H1 (cell line): ENCODE measurements at regions not wholly inside any gene's neighbourhood (a gene's known extent, or its start where the extent isn't known, plus 50 kb on each side); places are given as distances from the start of the nearest gene placed in this dataset.

Experiments used
- EP300 ChIP-seq, 2 experiments: IDR thresholded peaks; 1 replicate in 1 of 2; 2 replicates in 1 of 2; pipeline ENCODE4 v1.6.1; 2011 to 2012; ENCODE audit warnings: low read depth in 2 of 2, low read length in 2 of 2, mild to moderate bottlenecking in 2 of 2, borderline replicate concordance in 1 of 2, inconsistent platforms in 1 of 2, moderate library complexity in 1 of 2
- EZH2 ChIP-seq: fragments of 200-600 bp; sonication (generic); IDR thresholded peaks from 2 replicates; pipeline ENCODE4 v1.7.1; 2012; ENCODE audit warnings: low read depth, mild to moderate bottlenecking, moderate library complexity, low read length, inconsistent platforms; ENCODE audit not compliant: severe bottlenecking
- GABPA ChIP-seq: IDR thresholded peaks from 2 replicates; pipeline ENCODE4 v1.6.1; 2011; ENCODE audit warnings: mild to moderate bottlenecking, low read length, moderate library complexity, borderline replicate concordance; ENCODE audit not compliant: insufficient read depth
- JUN ChIP-seq: IDR thresholded peaks from 2 replicates; pipeline ENCODE4 v1.6.1; 2011; ENCODE audit warnings: low read depth, mild to moderate bottlenecking, improper control_type of control experiment, low read length
- POLR2A ChIP-seq, 2 experiments: IDR thresholded peaks; 1 replicate in 1 of 2; 2 replicates in 1 of 2; pipeline ENCODE4 v1.6.1; 2011; ENCODE audit warnings: low read depth in 2 of 2, low read length in 2 of 2, mild to moderate bottlenecking in 2 of 2; ENCODE audit errors: control extremely low read depth in 1 of 2
- RFX5 ChIP-seq: IDR thresholded peaks from 2 replicates; pipeline ENCODE4 v1.6.1; 2011; ENCODE audit warnings: low read depth, low read length, improper control_type of control experiment, borderline replicate concordance
- RNF2 ChIP-seq: fragments of 200-900, 300-1000 bp; sonication (generic); IDR thresholded peaks from 2 replicates; pipeline ENCODE4 v1.7.1; 2016; ENCODE audit warnings: borderline replicate concordance, low read depth, mild to moderate bottlenecking, antibody characterized with exemption, low read length; ENCODE audit not compliant: poor library complexity, severe bottlenecking; ENCODE audit errors: missing control alignments
- TF ChIP-seq, protein P1 (sequence below), 3 experiments: IDR thresholded peaks; 1 replicate in 2 of 3; 2 replicates in 1 of 3; pipeline versions ENCODE4 v1.5.1 to v1.6.1; 2011; ENCODE audit warnings: low read length in 3 of 3, mild to moderate bottlenecking in 3 of 3, inconsistent platforms in 2 of 3, low read depth in 1 of 3, moderate library complexity in 1 of 3; ENCODE audit not compliant: insufficient read depth in 1 of 3; ENCODE audit errors: control extremely low read depth in 1 of 3

DNA sequence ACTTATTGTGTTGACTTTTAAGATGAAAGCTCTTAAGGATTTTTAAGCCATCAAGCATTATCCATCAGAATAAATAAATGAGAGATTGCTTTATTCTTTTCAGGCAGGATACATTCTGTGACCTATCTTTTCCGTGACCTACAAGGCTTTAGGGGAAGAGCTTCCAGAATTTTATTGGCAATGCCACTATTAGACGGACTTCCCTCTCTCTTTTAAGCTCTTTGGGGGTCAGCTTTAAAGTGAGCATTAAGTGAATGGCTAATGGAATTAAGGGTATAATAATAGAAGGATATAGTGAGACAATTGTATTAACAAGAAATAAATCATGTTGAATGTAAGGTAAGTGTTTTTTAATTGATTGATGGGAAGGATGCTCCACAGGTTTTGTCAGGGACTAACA is 273.7 kb downstream of the GPAT3 start:
- TF ChIP-seq GABPA (no peak), POLR2A (IDR thresholded peaks at IDR 0.05; ENCODE audit: control extremely low read depth in 1 of 2, low read depth in 2 of 2, low read length in 2 of 2) (no peak), EZH2 (no peak), EP300 (IDR thresholded peaks at IDR 0.05; ENCODE audit: borderline replicate concordance in 1 of 2, low read depth in 2 of 2, low read length in 2 of 2) (no peak), RFX5 (no peak), RNF2 (no peak), JUN (no peak)
- TF ChIP-seq, protein P1, sequence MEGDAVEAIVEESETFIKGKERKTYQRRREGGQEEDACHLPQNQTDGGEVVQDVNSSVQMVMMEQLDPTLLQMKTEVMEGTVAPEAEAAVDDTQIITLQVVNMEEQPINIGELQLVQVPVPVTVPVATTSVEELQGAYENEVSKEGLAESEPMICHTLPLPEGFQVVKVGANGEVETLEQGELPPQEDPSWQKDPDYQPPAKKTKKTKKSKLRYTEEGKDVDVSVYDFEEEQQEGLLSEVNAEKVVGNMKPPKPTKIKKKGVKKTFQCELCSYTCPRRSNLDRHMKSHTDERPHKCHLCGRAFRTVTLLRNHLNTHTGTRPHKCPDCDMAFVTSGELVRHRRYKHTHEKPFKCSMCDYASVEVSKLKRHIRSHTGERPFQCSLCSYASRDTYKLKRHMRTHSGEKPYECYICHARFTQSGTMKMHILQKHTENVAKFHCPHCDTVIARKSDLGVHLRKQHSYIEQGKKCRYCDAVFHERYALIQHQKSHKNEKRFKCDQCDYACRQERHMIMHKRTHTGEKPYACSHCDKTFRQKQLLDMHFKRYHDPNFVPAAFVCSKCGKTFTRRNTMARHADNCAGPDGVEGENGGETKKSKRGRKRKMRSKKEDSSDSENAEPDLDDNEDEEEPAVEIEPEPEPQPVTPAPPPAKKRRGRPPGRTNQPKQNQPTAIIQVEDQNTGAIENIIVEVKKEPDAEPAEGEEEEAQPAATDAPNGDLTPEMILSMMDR (IDR thresholded peaks at IDR 0.05; ENCODE audit: control extremely low read depth in 1 of 3, insufficient read depth in 1 of 3, low read depth in 1 of 3, low read length in 3 of 3): no peak
